HCT116 (cell line): ENCODE measurements at regions not wholly inside any gene's neighbourhood (a gene's known extent, or its start where the extent isn't known, plus 50 kb on each side); places are given as distances from the start of the nearest gene placed in this dataset.

Source experiments
- ATAC-seq: fragments of 200-7000 bp; cut with Tn5 transposase; 2 replicates; pipeline ENCODE4 v1.9.1; 2020; ENCODE audit warnings: mild to moderate bottlenecking, moderate library complexity
- BruUV-seq: library from RNA; stranded (reverse); fragments of 400-500 nt; replicated peaks from 2 replicates; lab custom pipeline; 2021; lab: Mats Ljungman, UMichigan
- CTCF ChIA-PET: fragments of 300-600 bp; sonication (Branson Sonifier 250); formaldehyde crosslinking; loops from one replicate; lab custom pipeline; 2021; ENCODE audit warnings: antibody characterized with exemption; lab: Charles Lee
- POLR2A ChIA-PET: fragments of 300-600, 350-600 bp; sonication (Branson Sonifier 250); formaldehyde crosslinking; loops from one replicate; lab custom pipeline; 2021; ENCODE audit warnings: antibody characterized with exemption; lab: Charles Lee
- RAD21 ChIA-PET, 2 experiments: fragments of 300-600 bp; sonication (Branson Sonifier 250); formaldehyde crosslinking; loops; one replicate each; lab custom pipeline; 2023; ENCODE audit warnings: low total read pairs in 2 of 2; ENCODE audit not compliant: uncharacterized antibody in 2 of 2, unreplicated experiment in 2 of 2, low non-redundant PET in 1 of 2; lab: Charles Lee
- DNase-seq: peaks from one replicate; pipeline ENCODE4 v3.0.0-alpha.2; 2010; ENCODE audit warnings: low read depth, low spot score
- H2AFZ ChIP-seq: fragments of 200-600 bp; shearing (Covaris generic), sonication (generic); 2 replicates; pipeline ENCODE4 v1.6.1; 2017; ENCODE audit warnings: low read depth, mixed run types, mixed read lengths, antibody characterized with exemption, low read length; ENCODE audit not compliant: poor library complexity, severe bottlenecking
- H3K27ac ChIP-seq: 2 replicates; pipeline ENCODE4 v1.5.1; 2012; ENCODE audit warnings: low read depth, low read length
- H3K27me3 ChIP-seq: fragments of 200-600 bp; sonication (generic); 2 replicates; pipeline ENCODE4 v1.6.1; 2016; ENCODE audit warnings: mixed run types, low read length, mixed read lengths; ENCODE audit not compliant: insufficient read depth
- H3K36me3 ChIP-seq, 2 experiments: fragments of 200-500 bp in 1 of 2; fragments of 200-600 bp in 1 of 2; sonication (Bioruptor generic) in 1 of 2; sonication (generic) in 1 of 2; 2 replicates each; pipeline versions ENCODE4 v1.5.1 to v1.6.1; 2014 to 2016; ENCODE audit warnings: low read length in 2 of 2, inconsistent platforms in 1 of 2, mixed read lengths in 1 of 2, mixed run types in 1 of 2; ENCODE audit not compliant: insufficient read depth in 2 of 2, control insufficient read depth in 1 of 2
- H3K4me1 ChIP-seq, 2 experiments: fragments of 200-600 bp in 1 of 2; sonication (generic) in 1 of 2; 2 replicates each; pipeline versions ENCODE4 v1.5.1 to v1.6.1; 2012 to 2017; ENCODE audit warnings: low read length in 2 of 2, inconsistent platforms in 1 of 2, mild to moderate bottlenecking in 1 of 2, mixed read lengths in 1 of 2, mixed run types in 1 of 2, moderate library complexity in 1 of 2; ENCODE audit not compliant: insufficient read depth in 2 of 2, control insufficient read depth in 1 of 2
- H3K4me2 ChIP-seq: fragments of 200-600 bp; sonication (generic); 2 replicates; pipeline ENCODE4 v1.6.1; 2017; ENCODE audit warnings: mixed run types, low read length, mixed read lengths
- H3K4me3 ChIP-seq, 2 experiments: fragments of 200-600 bp in 1 of 2; sonication (generic) in 1 of 2; replicated peaks in 1 of 2; 2 replicates each; pipeline ENCODE4 v1.5.1; 2011 to 2016; ENCODE audit warnings: low read length in 2 of 2, control low read depth in 1 of 2, low read depth in 1 of 2, mild to moderate bottlenecking in 1 of 2, mixed read lengths in 1 of 2, mixed run types in 1 of 2
- H3K79me2 ChIP-seq: fragments of 200-600 bp; sonication (generic); 2 replicates; pipeline ENCODE4 v1.6.1; 2017; ENCODE audit warnings: mild to moderate bottlenecking, mixed run types, low read length, moderate library complexity, mixed read lengths; ENCODE audit not compliant: insufficient read depth
- H3K9ac ChIP-seq: fragments of 200-600 bp; sonication (generic); 2 replicates; pipeline ENCODE4 v1.6.1; 2016; ENCODE audit warnings: low read length, mixed read lengths
- H3K9me2 ChIP-seq: fragments of 200-600 bp; sonication (generic), shearing (Covaris generic); 2 replicates; pipeline ENCODE4 v1.6.1; 2017; ENCODE audit warnings: mixed run types, mild to moderate bottlenecking, moderate library complexity; ENCODE audit not compliant: insufficient read depth
- H3K9me3 ChIP-seq, 2 experiments: fragments of 200-500 bp in 1 of 2; fragments of 200-600 bp in 1 of 2; sonication (Bioruptor generic) in 1 of 2; sonication (generic) in 1 of 2; 2 replicates each; pipeline ENCODE4 v1.6.1; 2014 to 2017; ENCODE audit warnings: low read length in 2 of 2, mixed read lengths in 2 of 2, inconsistent platforms in 1 of 2, low read depth in 1 of 2, mild to moderate bottlenecking in 1 of 2, mixed run types in 1 of 2, moderate library complexity in 1 of 2; ENCODE audit not compliant: control insufficient read depth in 1 of 2, insufficient read depth in 1 of 2
- H4K20me1 ChIP-seq: fragments of 200-600 bp; sonication (generic), shearing (Covaris generic); 2 replicates; pipeline ENCODE4 v1.6.1; 2017; ENCODE audit warnings: mixed run types, mild to moderate bottlenecking, moderate library complexity; ENCODE audit not compliant: insufficient read depth
- ATF3 ChIP-seq: IDR thresholded peaks from 2 replicates; pipeline ENCODE4 v1.6.1; 2012
- CBX3 ChIP-seq: IDR thresholded peaks from 2 replicates; pipeline ENCODE4 v1.6.1; 2012; ENCODE audit warnings: low read depth
- REST ChIP-seq: IDR thresholded peaks from 2 replicates; pipeline ENCODE4 v1.6.1; 2012; ENCODE audit warnings: low read depth
- YY1 ChIP-seq: IDR thresholded peaks from 2 replicates; pipeline ENCODE4 v1.6.1; 2011; ENCODE audit warnings: low read length, low read depth, moderate library complexity, mild to moderate bottlenecking; ENCODE audit not compliant: insufficient replicate concordance; ENCODE audit errors: extremely low read depth
- ZBTB33 ChIP-seq: IDR thresholded peaks from 2 replicates; pipeline ENCODE4 v1.6.1; 2011; ENCODE audit warnings: mild to moderate bottlenecking, low read length, moderate library complexity; ENCODE audit not compliant: insufficient replicate concordance; ENCODE audit errors: extremely low read depth
- intact Hi-C: fragments of 100-400 bp; cut with micrococcal nuclease; formaldehyde crosslinking; loops from 2 replicates; pipeline ENCODE4 v1.10.0; 2022

GRCh38 chr11:97657852-97658251 is 1268.0 kb downstream of the JRKL start:
- Histone ChIP-seq H4K20me1 (no peaks in the 10 kb centered on the region), H3K4me1 (no peaks in the 10 kb centered on the region), H2AFZ (no peak overlapping the region), H3K9ac (no peak overlapping the region), H3K27me3 (no peaks in the 10 kb centered on the region), H3K9me3 (peaks cover 4 to 7% of the 10 kb centered on the region in 2 experiments; a peak in 3 of 4 replicates), H3K9me2 (no peaks in the 10 kb centered on the region), H3K4me2 (no peak overlapping the region), H3K79me2 (no peaks in the 10 kb centered on the region), H3K4me3 (no peak overlapping the region), H3K27ac (no peak overlapping the region), H3K36me3 (no peaks in the 10 kb centered on the region)
- RAD21 ChIA-PET, result no interaction called here
- CTCF ChIA-PET, result no interaction called here
- DNase-seq, result no peak
- BruUV-seq, result no TSS peak
- POLR2A ChIA-PET, result no interaction called here
- no peak for ATAC-seq
- TF ChIP-seq ZBTB33, result no peak
- TF ChIP-seq REST, result no peak
- no peak for TF ChIP-seq ATF3
- no peak for TF ChIP-seq YY1
- TF ChIP-seq CBX3, result no peak
- intact Hi-C loops, result no loop called here
